Transverse colon (tissue), 4 donors: ENCODE measurements at regions not wholly inside any gene's neighbourhood (a gene's known extent, or its start where the extent isn't known, plus 50 kb on each side); places are given as distances from the start of the nearest gene placed in this dataset.

Experiments
- DNase-seq: peaks from one replicate; pipeline ENCODE4 v3.0.0-alpha.2; 2019
- H3K27ac ChIP-seq, 4 donors: fragments of 200-600 bp; sonication (generic); 2 replicates each; pipeline ENCODE4 v1.5.1; 2016 to 2018; ENCODE audit warnings: inconsistent platforms in 4 of 4
- H3K27me3 ChIP-seq: fragments of 200-600 bp; sonication (generic); 2 replicates; pipeline ENCODE4 v1.5.1; 2017; ENCODE audit warnings: inconsistent platforms
- H3K36me3 ChIP-seq, 4 donors: fragments of 200-600 bp; sonication (generic); 2 replicates each; pipeline ENCODE4 v1.5.1; 2017 to 2019; ENCODE audit warnings: inconsistent platforms in 4 of 4
- H3K4me1 ChIP-seq, 4 donors: fragments of 200-600 bp; sonication (generic); 2 replicates each; pipeline ENCODE4 v1.5.1; 2017 to 2020; ENCODE audit warnings: inconsistent platforms in 4 of 4
- H3K4me3 ChIP-seq, 4 donors: fragments of 200-600 bp; sonication (generic); 1 replicate in 1 of 4; 2 replicates in 3 of 4; pipeline versions ENCODE4 v1.5.1 to v1.6.1; 2017 to 2019; ENCODE audit warnings: inconsistent platforms in 4 of 4
- H3K9me3 ChIP-seq, 2 donors: fragments of 200-600 bp; sonication (generic); 2 replicates each; pipeline ENCODE4 v1.5.1; 2017 to 2019; ENCODE audit warnings: inconsistent platforms in 2 of 2
- CTCF ChIP-seq, 5 experiments: fragments of 200-600 bp in 3 of 5; fragments of 450-650 bp in 2 of 5; sonication (generic) in 3 of 5; IDR thresholded peaks; 1 replicate in 2 of 5; 2 replicates in 3 of 5; pipeline ENCODE4 v1.5.1; 2016 to 2017; ENCODE audit warnings: antibody characterized with exemption in 5 of 5, inconsistent platforms in 3 of 5, mild to moderate bottlenecking in 2 of 5, moderate library complexity in 1 of 5
- EP300 ChIP-seq: sonication (generic); formaldehyde crosslinking; IDR thresholded peaks from one replicate; pipeline ENCODE4 v1.6.1; 2017; ENCODE audit warnings: antibody characterized with exemption, low read depth
- POLR2A ChIP-seq: fragments of 450-650 bp; IDR thresholded peaks from one replicate; pipeline ENCODE4 v1.6.1; 2016; ENCODE audit warnings: antibody characterized with exemption, mild to moderate bottlenecking, moderate library complexity
- POLR2AphosphoS5 ChIP-seq, 3 donors: sonication (generic); formaldehyde crosslinking; IDR thresholded peaks; one replicate each; pipeline ENCODE4 v1.6.1; 2016; ENCODE audit warnings: antibody characterized with exemption in 3 of 3
- WGBS, 2 donors: methylation state at CpG; one replicate each; pipeline ENCODE4 v1.1.5; 2018; ENCODE audit warnings: low coverage in 1 of 2; 5-methylcytosine and 5-hydroxymethylcytosine counted together
- in situ Hi-C, 4 donors: fragments of 200-750 bp; cut with MboI; loops; one replicate each; pipeline versions ENCODE4 v1.15.0 to v1.15.1; 2017; ENCODE audit warnings: low sequenced_read_pairs in 3 of 4, low pct_ligation_motif_present in 1 of 4, low pct_unique_long_range_greater_than_20kb in 1 of 4
- intact Hi-C: fragments of 100-400 bp; cut with DNase I; formaldehyde crosslinking; loops from one replicate; pipeline ENCODE4 v1.15.1; 2023; ENCODE audit warnings: low total_unique reads

GRCh38 chr4:141971869-141972268 is 335.5 kb downstream of the IL15 start:
- TF ChIP-seq CTCF (IDR thresholded peaks at IDR 0.05) (no peak), EP300 (no peak), POLR2AphosphoS5 (IDR thresholded peaks at IDR 0.05) (no peak), POLR2A (no peak)
- no peak overlapping the region for H3K4me3 ChIP-seq
- no peak for DNase-seq
- H3K9me3 ChIP-seq: no peaks in the 10 kb centered on the region
- H3K27ac ChIP-seq: no peak overlapping the region
- no peaks in the 10 kb centered on the region for H3K27me3 ChIP-seq
- 70% methylated on average over 3 of the region's 3 CpGs for WGBS, 2 donors
- intact Hi-C loops (no loop called here), in situ Hi-C loops (no loop called here)
- H3K4me1 ChIP-seq: no peaks in the 10 kb centered on the region
- H3K36me3 ChIP-seq: no peaks in the 10 kb centered on the region

- TF ChIP-seq EP300 (no peak), POLR2AphosphoS5 (IDR thresholded peaks at IDR 0.05) (no peak), CTCF (IDR thresholded peaks at IDR 0.05) (no peak), POLR2A (no peak)
- Histone ChIP-seq H3K9me3 (no peaks in the 10 kb centered on the region), H3K27me3 (no peaks in the 10 kb centered on the region), H3K36me3 (no peaks in the 10 kb centered on the region), H3K4me1 (no peaks in the 10 kb centered on the region), H3K27ac (no peak overlapping the region), H3K4me3 (no peak overlapping the region)
- intact Hi-C loops (no loop called here), in situ Hi-C loops (no loop called here)
- 38% methylated on average over 1 of the region's 1 CpG; no CpG with 5 or more reads in 1 of the 2 donors for WGBS, 2 donors
- DNase-seq: no peak
Observed at GRCh38 chr4:141972950-141973349, 336.6 kb downstream of the IL15 start.
